Stomach (tissue), 4 donors: ENCODE measurements at regions not wholly inside any gene's neighbourhood (a gene's known extent, or its start where the extent isn't known, plus 50 kb on each side); places are given as distances from the start of the nearest gene placed in this dataset.

Source experiments
- EP300 ChIP-seq: sonication (generic); formaldehyde crosslinking; IDR thresholded peaks from one replicate; pipeline ENCODE4 v1.6.1; 2017; ENCODE audit warnings: antibody characterized with exemption
- POLR2A ChIP-seq, 4 donors: fragments of 450-650 bp; IDR thresholded peaks; one replicate each; pipeline ENCODE4 v1.6.1; 2016; ENCODE audit warnings: antibody characterized with exemption in 4 of 4, control low read depth in 2 of 4, mild to moderate bottlenecking in 1 of 4, moderate library complexity in 1 of 4
- POLR2AphosphoS5 ChIP-seq, 3 donors: sonication (generic); formaldehyde crosslinking; IDR thresholded peaks; one replicate each; pipeline ENCODE4 v1.6.1; 2016; ENCODE audit warnings: antibody characterized with exemption in 3 of 3
- TF ChIP-seq, protein P1 (sequence below), 7 experiments: fragments of 450-650 bp in 4 of 7; fragments of 200-600 bp in 3 of 7; sonication (generic) in 3 of 7; IDR thresholded peaks; one replicate each; pipeline ENCODE4 v1.5.1; 2016 to 2019; ENCODE audit warnings: antibody characterized with exemption in 7 of 7, control low read depth in 2 of 7, mild to moderate bottlenecking in 1 of 7

DNA sequence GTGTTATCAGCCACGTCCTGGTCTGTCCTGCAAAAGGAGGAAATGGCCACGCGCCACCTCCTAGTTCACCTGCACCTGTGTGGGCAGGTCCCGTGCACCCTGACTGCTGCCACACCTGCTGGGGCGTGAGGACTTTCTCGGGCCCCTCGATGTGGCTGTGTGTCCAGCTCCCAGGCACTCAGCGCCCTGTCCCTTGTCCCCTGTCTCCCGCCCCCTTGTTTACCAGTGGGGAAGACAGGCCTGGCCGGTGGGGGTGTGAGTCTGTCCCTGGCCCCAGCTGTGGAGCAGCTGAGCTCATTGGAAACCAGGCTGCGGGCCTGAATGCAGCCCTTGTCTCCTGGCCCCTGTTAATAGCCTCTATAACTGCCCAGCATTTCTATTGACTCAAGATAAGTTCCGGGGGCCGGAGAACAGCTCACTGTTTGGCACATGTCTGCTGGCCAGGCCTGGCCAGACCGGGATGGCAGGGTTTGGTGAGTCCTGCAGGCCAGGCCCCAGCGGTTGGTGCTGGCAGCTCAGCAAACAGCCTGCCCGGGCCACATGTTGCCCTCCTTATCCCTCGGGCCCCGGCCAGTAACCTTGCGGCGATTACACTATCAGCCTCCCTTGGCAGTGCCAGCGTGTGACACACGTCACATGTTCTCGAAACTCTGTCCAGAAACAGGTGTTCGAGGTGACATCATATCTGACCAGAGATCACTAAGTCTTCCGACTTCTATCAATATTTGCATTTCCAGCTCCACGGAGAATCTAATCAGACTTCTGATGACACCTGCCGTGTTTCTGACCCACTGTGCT, 52.1 kb downstream of the FOXL3 start:
- TF ChIP-seq, protein P1, sequence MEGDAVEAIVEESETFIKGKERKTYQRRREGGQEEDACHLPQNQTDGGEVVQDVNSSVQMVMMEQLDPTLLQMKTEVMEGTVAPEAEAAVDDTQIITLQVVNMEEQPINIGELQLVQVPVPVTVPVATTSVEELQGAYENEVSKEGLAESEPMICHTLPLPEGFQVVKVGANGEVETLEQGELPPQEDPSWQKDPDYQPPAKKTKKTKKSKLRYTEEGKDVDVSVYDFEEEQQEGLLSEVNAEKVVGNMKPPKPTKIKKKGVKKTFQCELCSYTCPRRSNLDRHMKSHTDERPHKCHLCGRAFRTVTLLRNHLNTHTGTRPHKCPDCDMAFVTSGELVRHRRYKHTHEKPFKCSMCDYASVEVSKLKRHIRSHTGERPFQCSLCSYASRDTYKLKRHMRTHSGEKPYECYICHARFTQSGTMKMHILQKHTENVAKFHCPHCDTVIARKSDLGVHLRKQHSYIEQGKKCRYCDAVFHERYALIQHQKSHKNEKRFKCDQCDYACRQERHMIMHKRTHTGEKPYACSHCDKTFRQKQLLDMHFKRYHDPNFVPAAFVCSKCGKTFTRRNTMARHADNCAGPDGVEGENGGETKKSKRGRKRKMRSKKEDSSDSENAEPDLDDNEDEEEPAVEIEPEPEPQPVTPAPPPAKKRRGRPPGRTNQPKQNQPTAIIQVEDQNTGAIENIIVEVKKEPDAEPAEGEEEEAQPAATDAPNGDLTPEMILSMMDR (IDR thresholded peaks at IDR 0.05): peak in 2 of 7 experiments; percentile 15 to 35
- peak in 1 of 4 donors; percentile 17 for TF ChIP-seq POLR2A (IDR thresholded peaks at IDR 0.05)
- TF ChIP-seq EP300: no peak
- peak in 2 of 3 donors; percentile 84 to 93 for TF ChIP-seq POLR2AphosphoS5 (IDR thresholded peaks at IDR 0.05)
